IPS-20b (cell line): ENCODE measurements at regions not wholly inside any gene's neighbourhood (a gene's known extent, or its start where the extent isn't known, plus 50 kb on each side); places are given as distances from the start of the nearest gene placed in this dataset.

Experiments used
- H3K27ac ChIP-seq: one replicate; pipeline ENCODE4 v1.5.1; 2013; ENCODE audit warnings: low read length
- H3K27me3 ChIP-seq: 2 replicates; pipeline ENCODE4 v1.6.1; 2013; ENCODE audit warnings: mild to moderate bottlenecking, low read length, inconsistent platforms; ENCODE audit not compliant: insufficient read depth
- H3K36me3 ChIP-seq: 2 replicates; pipeline ENCODE4 v1.6.1; 2013; ENCODE audit warnings: low read depth, mild to moderate bottlenecking, inconsistent platforms, low read length, moderate library complexity; ENCODE audit not compliant: insufficient read depth
- H3K4me1 ChIP-seq: 2 replicates; pipeline ENCODE4 v1.6.1; 2013; ENCODE audit warnings: mild to moderate bottlenecking, control low read depth, inconsistent platforms, low read length, moderate library complexity; ENCODE audit not compliant: insufficient read depth
- H3K4me3 ChIP-seq: 2 replicates; pipeline ENCODE4 v1.5.1; 2013; ENCODE audit warnings: mild to moderate bottlenecking, low read length, inconsistent platforms
- H3K9ac ChIP-seq: 2 replicates; pipeline ENCODE4 v1.6.1; 2013; ENCODE audit warnings: low read depth, mild to moderate bottlenecking, inconsistent platforms, low read length, moderate library complexity
- H3K9me3 ChIP-seq: 2 replicates; pipeline ENCODE4 v1.6.1; 2013; ENCODE audit warnings: mild to moderate bottlenecking, low read depth, low read length, inconsistent platforms; ENCODE audit not compliant: insufficient read depth

GRCh38 chr10:106410331-106410730, 754.2 kb downstream of the SORCS1 start:
- no peak overlapping the region for H3K4me3 ChIP-seq
- no peak overlapping the region for H3K27ac ChIP-seq

GRCh38 chr10:106405141-106405540, 759.4 kb downstream of the SORCS1 start:
- Histone ChIP-seq H3K27ac (no peak overlapping the region), H3K4me3 (no peak overlapping the region), H3K9me3 (no peaks in the 10 kb centered on the region), H3K27me3 (no peaks in the 10 kb centered on the region), H3K4me1 (no peaks in the 10 kb centered on the region), H3K9ac (no peak overlapping the region), H3K36me3 (no peaks in the 10 kb centered on the region)

More at GRCh38 chr10:106410331-106410730, 754.2 kb downstream of the SORCS1 start:
- Histone ChIP-seq H3K9ac (no peak overlapping the region), H3K36me3 (no peaks in the 10 kb centered on the region), H3K27me3 (no peaks in the 10 kb centered on the region), H3K9me3 (no peaks in the 10 kb centered on the region), H3K4me1 (no peaks in the 10 kb centered on the region)

- H3K9ac ChIP-seq = no peak overlapping the region
These were observed 762.0 kb downstream of the SORCS1 start for GRCh38 chr10:106402458-106402857.

GRCh38 chr10:106401967-106402366, 762.5 kb downstream of the SORCS1 start:
- Histone ChIP-seq H3K4me3 (no peak overlapping the region), H3K27ac (no peak overlapping the region), H3K36me3 (no peaks in the 10 kb centered on the region), H3K4me1 (no peaks in the 10 kb centered on the region), H3K27me3 (no peaks in the 10 kb centered on the region), H3K9me3 (no peaks in the 10 kb centered on the region), H3K9ac (no peak overlapping the region)

More at GRCh38 chr10:106402458-106402857, 762.0 kb downstream of the SORCS1 start:
- no peaks in the 10 kb centered on the region for H3K27me3 ChIP-seq
- H3K4me3 ChIP-seq = no peak overlapping the region
- H3K4me1 ChIP-seq = no peaks in the 10 kb centered on the region
- H3K9me3 ChIP-seq = no peaks in the 10 kb centered on the region
- no peaks in the 10 kb centered on the region for H3K36me3 ChIP-seq
- H3K27ac ChIP-seq = no peak overlapping the region

GRCh38 chr10:106401161-106401560, 763.3 kb downstream of the SORCS1 start:
- Histone ChIP-seq H3K9ac (no peak overlapping the region), H3K9me3 (no peaks in the 10 kb centered on the region), H3K4me1 (no peaks in the 10 kb centered on the region), H3K4me3 (no peak overlapping the region), H3K36me3 (no peaks in the 10 kb centered on the region), H3K27ac (no peak overlapping the region), H3K27me3 (no peaks in the 10 kb centered on the region)

- H3K27me3 ChIP-seq = no peaks in the 10 kb centered on the region
- no peak overlapping the region for H3K27ac ChIP-seq
- no peak overlapping the region for H3K4me3 ChIP-seq
- H3K36me3 ChIP-seq = no peaks in the 10 kb centered on the region
- no peak overlapping the region for H3K9ac ChIP-seq
- H3K4me1 ChIP-seq = no peaks in the 10 kb centered on the region
- H3K9me3 ChIP-seq = no peaks in the 10 kb centered on the region
These were observed 765.4 kb downstream of the SORCS1 start for GRCh38 chr10:106399112-106399511.

- no peak overlapping the region for H3K27ac ChIP-seq
- H3K4me1 ChIP-seq = no peaks in the 10 kb centered on the region
These were observed 768.3 kb downstream of the SORCS1 start for GRCh38 chr10:106396192-106396591.

GRCh38 chr10:106395041-106395749, 769.3 kb downstream of the SORCS1 start:
- H3K4me3 ChIP-seq = no peak overlapping the region
- no peaks in the 10 kb centered on the region for H3K9me3 ChIP-seq
- H3K27me3 ChIP-seq = no peaks in the 10 kb centered on the region
- no peaks in the 10 kb centered on the region for H3K36me3 ChIP-seq
- H3K4me1 ChIP-seq = no peaks in the 10 kb centered on the region
- H3K27ac ChIP-seq = no peak overlapping the region
- H3K9ac ChIP-seq = no peak overlapping the region

More at GRCh38 chr10:106396192-106396591, 768.3 kb downstream of the SORCS1 start:
- Histone ChIP-seq H3K4me3 (no peak overlapping the region), H3K9ac (no peak overlapping the region), H3K27me3 (no peaks in the 10 kb centered on the region), H3K36me3 (no peaks in the 10 kb centered on the region), H3K9me3 (no peaks in the 10 kb centered on the region)

GRCh38 chr10:106392778-106393177, 771.7 kb downstream of the SORCS1 start:
- Histone ChIP-seq H3K9me3 (no peaks in the 10 kb centered on the region), H3K4me3 (no peak overlapping the region), H3K27me3 (no peaks in the 10 kb centered on the region), H3K36me3 (no peaks in the 10 kb centered on the region), H3K4me1 (no peaks in the 10 kb centered on the region), H3K9ac (no peak overlapping the region), H3K27ac (no peak overlapping the region)

- Histone ChIP-seq H3K4me1 (no peaks in the 10 kb centered on the region), H3K9ac (no peak overlapping the region), H3K27me3 (no peaks in the 10 kb centered on the region), H3K4me3 (no peak overlapping the region), H3K27ac (no peak overlapping the region), H3K9me3 (no peaks in the 10 kb centered on the region), H3K36me3 (no peaks in the 10 kb centered on the region)
These were observed 777.4 kb downstream of the SORCS1 start for GRCh38 chr10:106387063-106387462.

GRCh38 chr10:106384496-106384895, 780.0 kb downstream of the SORCS1 start:
- Histone ChIP-seq H3K4me1 (no peaks in the 10 kb centered on the region), H3K9me3 (peaks cover 5% of the 10 kb centered on the region; the same call in 1 of the 2 replicates), H3K27me3 (no peaks in the 10 kb centered on the region), H3K27ac (no peak overlapping the region), H3K4me3 (no peak overlapping the region), H3K36me3 (no peaks in the 10 kb centered on the region), H3K9ac (no peak overlapping the region)

GRCh38 chr10:106380706-106381105, 783.8 kb downstream of the SORCS1 start:
- H3K4me1 ChIP-seq = no peaks in the 10 kb centered on the region
- no peaks in the 10 kb centered on the region for H3K27me3 ChIP-seq
- H3K36me3 ChIP-seq = no peaks in the 10 kb centered on the region
- no peak overlapping the region for H3K4me3 ChIP-seq
- no peak overlapping the region for H3K9ac ChIP-seq
- no peak overlapping the region for H3K27ac ChIP-seq
- peaks cover 23% of the 10 kb centered on the region for H3K9me3 ChIP-seq
